ENCODE measurements at regions not wholly inside any gene's neighbourhood (a gene's known extent, or its start where the extent isn't known, plus 50 kb on each side); places are given as distances from the start of the nearest gene placed in this dataset.

DNA sequence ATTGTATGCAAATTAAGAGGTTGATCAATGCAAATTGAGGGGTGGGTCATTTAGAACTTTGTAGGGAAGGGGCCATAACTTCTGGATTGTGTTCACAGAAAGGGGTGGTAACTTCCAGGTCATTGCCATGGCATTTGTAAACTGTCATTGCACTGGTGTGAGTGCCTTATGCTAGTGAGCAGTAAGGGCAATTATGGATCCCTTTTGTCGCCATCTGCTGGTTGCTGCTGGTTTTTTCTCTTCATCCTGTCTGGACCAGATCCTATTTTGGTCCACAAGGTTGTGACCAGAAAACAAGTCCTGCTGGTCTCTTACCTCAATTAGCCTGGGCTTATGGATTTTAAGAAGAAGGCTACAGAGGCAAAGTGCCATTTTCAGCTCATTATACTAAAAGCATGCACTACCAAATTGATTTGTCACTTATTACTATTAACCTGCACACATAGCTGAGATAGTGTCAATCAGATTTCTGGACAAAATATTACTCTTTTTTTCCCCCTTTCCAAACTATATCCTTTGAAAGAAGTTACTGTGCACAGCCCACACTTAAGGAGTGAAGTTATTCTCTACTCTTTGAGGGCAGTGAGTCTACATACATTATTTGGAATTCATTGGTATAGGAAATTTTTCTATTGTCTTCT lies 196.2 kb downstream of the ZC3H11B start:
- Histone ChIP-seq H4K20me1 (ENCODE audit: insufficient read depth, low read length) (no peaks in the 10 kb centered on the region), H3K27me3 (ENCODE audit: insufficient read depth, low read length) (no peaks in the 10 kb centered on the region), H3K27ac (ENCODE audit: low read depth, low read length) (no peak overlapping the region), H3K9me3 (ENCODE audit: low read depth, low read length) (no peaks in the 10 kb centered on the region), H3K36me3 (ENCODE audit: insufficient read depth, low read length) (no peaks in the 10 kb centered on the region), H3K4me3 (ENCODE audit: insufficient read depth, low read length) (no peak overlapping the region), H3K4me2 (ENCODE audit: insufficient read depth, low read length) (no peak overlapping the region), H2AFZ (ENCODE audit: low read length) (no peak overlapping the region), H3K79me2 (ENCODE audit: insufficient read depth, low read length) (no peaks in the 10 kb centered on the region), H3K4me1 (ENCODE audit: insufficient read depth, low read length) (peaks cover 6% of the 10 kb centered on the region)
- TF ChIP-seq, protein P1, sequence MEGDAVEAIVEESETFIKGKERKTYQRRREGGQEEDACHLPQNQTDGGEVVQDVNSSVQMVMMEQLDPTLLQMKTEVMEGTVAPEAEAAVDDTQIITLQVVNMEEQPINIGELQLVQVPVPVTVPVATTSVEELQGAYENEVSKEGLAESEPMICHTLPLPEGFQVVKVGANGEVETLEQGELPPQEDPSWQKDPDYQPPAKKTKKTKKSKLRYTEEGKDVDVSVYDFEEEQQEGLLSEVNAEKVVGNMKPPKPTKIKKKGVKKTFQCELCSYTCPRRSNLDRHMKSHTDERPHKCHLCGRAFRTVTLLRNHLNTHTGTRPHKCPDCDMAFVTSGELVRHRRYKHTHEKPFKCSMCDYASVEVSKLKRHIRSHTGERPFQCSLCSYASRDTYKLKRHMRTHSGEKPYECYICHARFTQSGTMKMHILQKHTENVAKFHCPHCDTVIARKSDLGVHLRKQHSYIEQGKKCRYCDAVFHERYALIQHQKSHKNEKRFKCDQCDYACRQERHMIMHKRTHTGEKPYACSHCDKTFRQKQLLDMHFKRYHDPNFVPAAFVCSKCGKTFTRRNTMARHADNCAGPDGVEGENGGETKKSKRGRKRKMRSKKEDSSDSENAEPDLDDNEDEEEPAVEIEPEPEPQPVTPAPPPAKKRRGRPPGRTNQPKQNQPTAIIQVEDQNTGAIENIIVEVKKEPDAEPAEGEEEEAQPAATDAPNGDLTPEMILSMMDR (IDR thresholded peaks at IDR 0.05; ENCODE audit: extremely low read depth, low read depth, low read length) = peak; percentile 78
- no peak for DNase-seq (ENCODE audit: insufficient read length, low spot score, missing footprints)

DNA sequence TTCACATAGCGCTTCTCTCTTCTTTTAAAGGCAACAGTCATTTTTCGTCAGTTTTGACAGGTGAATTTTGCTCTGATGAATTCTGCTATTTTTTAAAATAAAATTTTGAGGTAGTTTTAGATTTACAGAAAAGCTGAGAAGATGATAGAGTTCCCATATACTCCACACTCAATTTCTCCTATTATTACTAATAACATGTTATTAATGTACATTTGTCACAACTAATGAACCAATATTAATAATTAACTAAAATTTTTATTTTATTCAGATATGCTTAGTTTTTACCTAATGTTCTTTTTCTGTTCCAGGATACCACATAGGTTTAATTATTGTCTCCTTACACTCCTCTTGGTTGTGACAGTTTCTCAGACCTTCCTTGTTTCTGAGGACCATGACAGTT lies 197.0 kb downstream of the ZC3H11B start:
- Histone ChIP-seq H3K4me2 (ENCODE audit: insufficient read depth, low read length) (no peak overlapping the region), H4K20me1 (ENCODE audit: insufficient read depth, low read length) (no peaks in the 10 kb centered on the region), H3K9me3 (ENCODE audit: low read depth, low read length) (no peaks in the 10 kb centered on the region), H3K4me1 (ENCODE audit: insufficient read depth, low read length) (peaks cover 6% of the 10 kb centered on the region), H3K27me3 (ENCODE audit: insufficient read depth, low read length) (no peaks in the 10 kb centered on the region), H2AFZ (ENCODE audit: low read length) (no peak overlapping the region), H3K4me3 (ENCODE audit: insufficient read depth, low read length) (no peak overlapping the region), H3K36me3 (ENCODE audit: insufficient read depth, low read length) (no peaks in the 10 kb centered on the region), H3K27ac (ENCODE audit: low read depth, low read length) (no peak overlapping the region), H3K79me2 (ENCODE audit: insufficient read depth, low read length) (no peaks in the 10 kb centered on the region)
- TF ChIP-seq, protein P1 (IDR thresholded peaks at IDR 0.05; ENCODE audit: extremely low read depth, low read depth, low read length) = no peak
- DNase-seq (ENCODE audit: insufficient read length, low spot score, missing footprints) = no peak

DNA sequence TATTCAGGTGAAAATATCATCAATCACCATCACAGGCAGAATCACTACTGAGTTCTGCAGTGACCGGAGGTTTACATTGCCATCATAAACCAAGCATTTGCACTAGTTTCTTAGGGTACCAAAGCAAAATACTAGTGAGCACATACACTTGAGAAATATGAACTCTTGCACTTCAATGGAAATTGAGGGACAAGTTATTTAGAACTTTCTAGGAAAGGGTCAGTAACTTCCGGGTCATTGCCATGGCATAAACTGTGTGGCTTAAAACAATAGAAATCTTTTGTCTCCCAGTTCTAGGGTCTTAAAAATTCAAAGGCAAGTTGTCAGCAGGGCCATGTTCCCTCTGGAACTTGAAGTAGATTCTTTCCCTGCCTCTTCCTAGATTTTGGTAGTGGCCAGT lies 197.5 kb downstream of the ZC3H11B start:
- no peak overlapping the region for H3K4me2 ChIP-seq (ENCODE audit: insufficient read depth, low read length)
- H3K4me3 ChIP-seq (ENCODE audit: insufficient read depth, low read length) = no peak overlapping the region
- H3K4me1 ChIP-seq (ENCODE audit: insufficient read depth, low read length) = peaks cover 6% of the 10 kb centered on the region
- no peak overlapping the region for H3K27ac ChIP-seq (ENCODE audit: low read depth, low read length)
- H3K27me3 ChIP-seq (ENCODE audit: insufficient read depth, low read length) = no peaks in the 10 kb centered on the region
- no peaks in the 10 kb centered on the region for H3K36me3 ChIP-seq (ENCODE audit: insufficient read depth, low read length)
- DNase-seq (ENCODE audit: insufficient read length, low spot score, missing footprints) = no peak
- H3K79me2 ChIP-seq (ENCODE audit: insufficient read depth, low read length) = no peaks in the 10 kb centered on the region
- H3K9me3 ChIP-seq (ENCODE audit: low read depth, low read length) = no peaks in the 10 kb centered on the region
- no peak overlapping the region for H2AFZ ChIP-seq (ENCODE audit: low read length)
- TF ChIP-seq, protein P1 (IDR thresholded peaks at IDR 0.05; ENCODE audit: extremely low read depth, low read depth, low read length) = no peak
- no peaks in the 10 kb centered on the region for H4K20me1 ChIP-seq (ENCODE audit: insufficient read depth, low read length)

DNA sequence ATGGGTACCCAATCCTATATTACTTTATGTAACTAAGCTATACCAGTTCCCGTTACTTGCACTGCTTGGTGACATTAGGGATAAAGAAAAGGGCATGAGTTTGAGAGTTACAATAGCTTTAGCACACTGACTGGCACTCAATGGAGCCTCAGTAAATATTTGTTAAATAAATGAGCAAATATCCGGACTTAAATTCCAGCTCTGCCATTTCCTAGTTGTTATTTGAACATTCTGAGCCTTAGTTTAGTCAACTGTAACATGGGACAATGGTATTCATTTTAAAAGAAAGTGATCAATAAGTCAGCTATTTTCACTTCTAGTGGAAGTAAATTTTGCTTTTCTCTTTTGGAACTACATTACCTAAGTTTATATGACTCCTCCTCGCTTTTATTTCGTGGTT lies 198.7 kb downstream of the ZC3H11B start:
- Histone ChIP-seq H3K4me2 (ENCODE audit: insufficient read depth, low read length) (no peak overlapping the region), H2AFZ (ENCODE audit: low read length) (no peak overlapping the region), H4K20me1 (ENCODE audit: insufficient read depth, low read length) (no peaks in the 10 kb centered on the region), H3K4me3 (ENCODE audit: insufficient read depth, low read length) (no peak overlapping the region), H3K27ac (ENCODE audit: low read depth, low read length) (no peak overlapping the region), H3K79me2 (ENCODE audit: insufficient read depth, low read length) (no peaks in the 10 kb centered on the region), H3K9me3 (ENCODE audit: low read depth, low read length) (no peaks in the 10 kb centered on the region), H3K4me1 (ENCODE audit: insufficient read depth, low read length) (peaks cover 6% of the 10 kb centered on the region), H3K36me3 (ENCODE audit: insufficient read depth, low read length) (no peaks in the 10 kb centered on the region), H3K27me3 (ENCODE audit: insufficient read depth, low read length) (no peaks in the 10 kb centered on the region)
- TF ChIP-seq, protein P1 (IDR thresholded peaks at IDR 0.05; ENCODE audit: extremely low read depth, low read depth, low read length) = no peak
- no peak for DNase-seq (ENCODE audit: insufficient read length, low spot score, missing footprints)
